ENCODE measurements at regions not wholly inside any gene's neighbourhood (a gene's known extent, or its start where the extent isn't known, plus 50 kb on each side); places are given as distances from the start of the nearest gene placed in this dataset.

- no peaks in the 10 kb centered on the region for H3K9me3 ChIP-seq (replicated peaks; ENCODE audit: control insufficient read depth, insufficient read depth, low read length)
- WGBS (ENCODE audit: insufficient coverage, insufficient replicate concordance, low lambda C conversion rate, missing lambda C conversion rate), result 16% methylated on average over 10 of the region's 10 CpGs
- CTCF ChIA-PET, result interaction anchor here (0.6 to 0.7 kb wide), 2 partner anchors 111 to 977 kb away, joined by 3 to 4 read pairs; no protein-coding TSS in a partner anchor
- H2AFZ ChIP-seq (ENCODE audit: control insufficient read depth, low read depth, low read length), result no peak overlapping the region
- DNase-seq (ENCODE audit: low read depth, low spot score), result no peak
- peak; percentile 21; the same call in 1 of the 3 replicates for ATAC-seq
- in situ Hi-C loops (cut with MboI) (no loop called here), intact Hi-C loops (cut with micrococcal nuclease; ENCODE audit: unreplicated experiment) (no loop called here)
- no peak for TF ChIP-seq ZBED1 (IDR thresholded peaks at IDR 0.05; ENCODE audit: borderline replicate concordance)
- TF ChIP-seq STAT1 (conservative IDR thresholded peaks at IDR 0.05), result no peak
- no peak for TF ChIP-seq NBN (IDR thresholded peaks at IDR 0.05)
- TF ChIP-seq KAT2A (conservative IDR thresholded peaks at IDR 0.05; ENCODE audit: control insufficient read depth, low read depth, low read length), result no peak
- TF ChIP-seq E2F4 (IDR thresholded peaks at IDR 0.05; ENCODE audit: low read depth, low read length), result no peak
- TF ChIP-seq CBFB (IDR thresholded peaks at IDR 0.05; ENCODE audit: low read depth), result no peak
- TF ChIP-seq ZSCAN29 (IDR thresholded peaks at IDR 0.05), result no peak
- TF ChIP-seq ATF2 (IDR thresholded peaks at IDR 0.05; ENCODE audit: low read length), result no peak
- TF ChIP-seq ZNF274 (IDR thresholded peaks at IDR 0.05; ENCODE audit: insufficient read depth, insufficient read length), result no peak
- TF ChIP-seq BMI1 (IDR thresholded peaks at IDR 0.05; ENCODE audit: borderline replicate concordance), result no peak
- no peak for TF ChIP-seq TCF3 (IDR thresholded peaks at IDR 0.05; ENCODE audit: borderline replicate concordance, insufficient read depth, low read depth, low read length)
- TF ChIP-seq, protein P1, sequence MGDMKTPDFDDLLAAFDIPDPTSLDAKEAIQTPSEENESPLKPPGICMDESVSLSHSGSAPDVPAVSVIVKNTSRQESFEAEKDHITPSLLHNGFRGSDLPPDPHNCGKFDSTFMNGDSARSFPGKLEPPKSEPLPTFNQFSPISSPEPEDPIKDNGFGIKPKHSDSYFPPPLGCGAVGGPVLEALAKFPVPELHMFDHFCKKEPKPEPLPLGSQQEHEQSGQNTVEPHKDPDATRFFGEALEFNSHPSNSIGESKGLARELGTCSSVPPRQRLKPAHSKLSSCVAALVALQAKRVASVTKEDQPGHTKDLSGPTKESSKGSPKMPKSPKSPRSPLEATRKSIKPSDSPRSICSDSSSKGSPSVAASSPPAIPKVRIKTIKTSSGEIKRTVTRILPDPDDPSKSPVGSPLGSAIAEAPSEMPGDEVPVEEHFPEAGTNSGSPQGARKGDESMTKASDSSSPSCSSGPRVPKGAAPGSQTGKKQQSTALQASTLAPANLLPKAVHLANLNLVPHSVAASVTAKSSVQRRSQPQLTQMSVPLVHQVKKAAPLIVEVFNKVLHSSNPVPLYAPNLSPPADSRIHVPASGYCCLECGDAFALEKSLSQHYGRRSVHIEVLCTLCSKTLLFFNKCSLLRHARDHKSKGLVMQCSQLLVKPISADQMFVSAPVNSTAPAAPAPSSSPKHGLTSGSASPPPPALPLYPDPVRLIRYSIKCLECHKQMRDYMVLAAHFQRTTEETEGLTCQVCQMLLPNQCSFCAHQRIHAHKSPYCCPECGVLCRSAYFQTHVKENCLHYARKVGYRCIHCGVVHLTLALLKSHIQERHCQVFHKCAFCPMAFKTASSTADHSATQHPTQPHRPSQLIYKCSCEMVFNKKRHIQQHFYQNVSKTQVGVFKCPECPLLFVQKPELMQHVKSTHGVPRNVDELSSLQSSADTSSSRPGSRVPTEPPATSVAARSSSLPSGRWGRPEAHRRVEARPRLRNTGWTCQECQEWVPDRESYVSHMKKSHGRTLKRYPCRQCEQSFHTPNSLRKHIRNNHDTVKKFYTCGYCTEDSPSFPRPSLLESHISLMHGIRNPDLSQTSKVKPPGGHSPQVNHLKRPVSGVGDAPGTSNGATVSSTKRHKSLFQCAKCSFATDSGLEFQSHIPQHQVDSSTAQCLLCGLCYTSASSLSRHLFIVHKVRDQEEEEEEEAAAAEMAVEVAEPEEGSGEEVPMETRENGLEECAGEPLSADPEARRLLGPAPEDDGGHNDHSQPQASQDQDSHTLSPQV (IDR thresholded peaks at IDR 0.05), result no peak
- no peak for TF ChIP-seq ZNF384 (IDR thresholded peaks at IDR 0.05; ENCODE audit: borderline replicate concordance, low read depth, low read length)
- TF ChIP-seq HDAC2 (IDR thresholded peaks at IDR 0.05), result no peak
- no peak for TF ChIP-seq SUZ12 (IDR thresholded peaks at IDR 0.05; ENCODE audit: unreplicated experiment)
- H3K4me2 ChIP-seq (ENCODE audit: control insufficient read depth, insufficient read depth), result no peak overlapping the region
- SMC1A ChIA-PET (ENCODE audit: uncharacterized antibody, unreplicated experiment), result interaction anchor here (0.7 kb wide), 1 partner anchor 264 kb away, joined by 3 read pairs; no protein-coding TSS in a partner anchor
- RAD21 ChIA-PET (ENCODE audit: unreplicated experiment), result no interaction called here
- no peak overlapping the region for H3K4me3 ChIP-seq
- H3K27me3 ChIP-seq (replicated peaks in 1 of 2; ENCODE audit: control insufficient read depth in 2 of 2, insufficient read depth in 2 of 2, low read length in 1 of 2), result no peaks in the 10 kb centered on the region; a peak in 1 of 4 replicates
- no peak overlapping the region for H3K27ac ChIP-seq (ENCODE audit: control insufficient read depth, insufficient read depth)
- FAIRE-seq, result no peak
- BruUV-seq (replicated peaks), result no TSS peak
- H4K20me1 ChIP-seq (ENCODE audit: control insufficient read depth, insufficient read depth), result no peaks in the 10 kb centered on the region
- POLR2A ChIA-PET, result no interaction called here
- H3K4me1 ChIP-seq (ENCODE audit: control insufficient read depth, insufficient read depth, low read length), result no peaks in the 10 kb centered on the region
- no peaks in the 10 kb centered on the region for H3K79me2 ChIP-seq (ENCODE audit: control insufficient read depth, insufficient read depth, low read length)
- H3K36me3 ChIP-seq (ENCODE audit: control insufficient read depth in 2 of 2, insufficient read depth in 2 of 2, low read length in 1 of 2), result no peaks in the 10 kb centered on the region
- no peak overlapping the region for H3K9ac ChIP-seq (ENCODE audit: control insufficient read depth, insufficient read depth, low read length)
These were observed 717.8 kb downstream of the EPHA7 start for GRCh38 chr6:92701425-92702096.

All from GM12878 (cell line).